GM12878 (cell line): ENCODE measurements at regions not wholly inside any gene's neighbourhood (a gene's known extent, or its start where the extent isn't known, plus 50 kb on each side); places are given as distances from the start of the nearest gene placed in this dataset.

Experiments used
- ATAC-seq: fragments of 200-7000 bp; cut with Tn5 transposase; 3 replicates; pipeline ENCODE4 v1.9.1; 2020; ENCODE audit warnings: mild to moderate bottlenecking, moderate library complexity
- BruUV-seq: library from RNA; stranded (reverse); fragments of 400-500 nt; replicated peaks from 2 replicates; lab custom pipeline; 2021; lab: Mats Ljungman, UMichigan
- CTCF ChIA-PET: fragments of 300-600 bp; sonication (Branson Sonifier 250); formaldehyde crosslinking; extraction: SDS; loops from one replicate; lab custom pipeline; 2021; ENCODE audit warnings: inconsistent platforms; lab: Yijun Ruan, JAX
- POLR2A ChIA-PET: fragments of 350-600 bp; formaldehyde crosslinking; extraction: SDS; loops from one replicate; lab custom pipeline; 2021; ENCODE audit warnings: inconsistent platforms; lab: Charles Lee
- RAD21 ChIA-PET: fragments of 300-600 bp; sonication (Branson Sonifier 250); formaldehyde crosslinking; loops from one replicate; lab custom pipeline; 2023; ENCODE audit warnings: antibody characterized with exemption; ENCODE audit not compliant: unreplicated experiment; lab: Charles Lee
- SMC1A ChIA-PET: fragments of 300-600 bp; sonication (Branson Sonifier 250); formaldehyde crosslinking; loops from one replicate; lab custom pipeline; 2023; ENCODE audit not compliant: unreplicated experiment, uncharacterized antibody; lab: Charles Lee
- DNase-seq: peaks from one replicate; pipeline ENCODE4 v3.0.0-alpha.2; 2011; ENCODE audit warnings: low read depth, low spot score
- FAIRE-seq: peaks from 3 replicates; lab custom pipeline; 2011; peaks lifted over from hg19 to GRCh38; lab: Jason Lieb, UNC
- H2AFZ ChIP-seq: 2 replicates; pipeline ENCODE4 v1.6.0; 2011; ENCODE audit warnings: low read depth, low read length, control low read depth; ENCODE audit not compliant: control insufficient read depth
- H3K27ac ChIP-seq: 2 replicates; pipeline ENCODE4 v1.5.1; 2011; ENCODE audit warnings: control low read depth; ENCODE audit not compliant: control insufficient read depth, insufficient read depth
- H3K27me3 ChIP-seq, 2 experiments: replicated peaks in 1 of 2; 2 replicates each; pipeline versions ENCODE4 v1.6.0 to v1.6.1; 2011; ENCODE audit warnings: low read length in 1 of 2; ENCODE audit not compliant: control insufficient read depth in 2 of 2, insufficient read depth in 2 of 2
- H3K36me3 ChIP-seq, 2 experiments: 2 replicates each; pipeline ENCODE4 v1.5.1; 2011; ENCODE audit warnings: low read length in 1 of 2; ENCODE audit not compliant: control insufficient read depth in 2 of 2, insufficient read depth in 2 of 2
- H3K4me1 ChIP-seq: 2 replicates; pipeline ENCODE4 v1.6.1; 2011; ENCODE audit warnings: mild to moderate bottlenecking, low read length, moderate library complexity, mixed read lengths; ENCODE audit not compliant: control insufficient read depth, insufficient read depth
- H3K4me2 ChIP-seq: 2 replicates; pipeline ENCODE4 v1.6.0; 2011; ENCODE audit warnings: control low read depth; ENCODE audit not compliant: control insufficient read depth, insufficient read depth
- H3K4me3 ChIP-seq: fragments of 200-600 bp; sonication (generic); 2 replicates; pipeline ENCODE4 v1.5.1; 2016
- H3K79me2 ChIP-seq: 2 replicates; pipeline ENCODE4 v1.6.0; 2011; ENCODE audit warnings: low read length; ENCODE audit not compliant: control insufficient read depth, insufficient read depth
- H3K9ac ChIP-seq: 2 replicates; pipeline ENCODE4 v1.8.0; 2011; ENCODE audit warnings: low read length, control low read depth, mixed read lengths; ENCODE audit not compliant: control insufficient read depth, insufficient read depth
- H3K9me3 ChIP-seq: replicated peaks from 3 replicates; pipeline ENCODE4 v1.5.1; 2011; ENCODE audit warnings: mild to moderate bottlenecking, low read length; ENCODE audit not compliant: control insufficient read depth, insufficient read depth
- H4K20me1 ChIP-seq: 2 replicates; pipeline ENCODE4 v1.6.0; 2011; ENCODE audit not compliant: control insufficient read depth, insufficient read depth
- ASH2L ChIP-seq: fragments of 300-600, 200-600 bp; sonication (generic); IDR thresholded peaks from 2 replicates; pipeline ENCODE4 v1.6.1; 2017; ENCODE audit warnings: low read depth, mild to moderate bottlenecking, borderline replicate concordance
- CEBPB ChIP-seq, 2 experiments: fragments of 150-350 bp in 1 of 2; IDR thresholded peaks; 2 replicates each; pipeline ENCODE4 v1.6.1; 2012 to 2014; ENCODE audit warnings: low read depth in 2 of 2, low read length in 2 of 2, borderline replicate concordance in 1 of 2, inconsistent platforms in 1 of 2
- CREM ChIP-seq: IDR thresholded peaks from 2 replicates; pipeline ENCODE4 v1.6.1; 2014; ENCODE audit warnings: antibody characterized with exemption, low read depth
- CTCF ChIP-seq, 3 experiments: IDR thresholded peaks in 2 of 3; conservative IDR thresholded peaks in 1 of 3; 2 replicates each; pipeline ENCODE4 v1.5.1; 2011; ENCODE audit warnings: low read depth in 3 of 3, low read length in 3 of 3, mild to moderate bottlenecking in 3 of 3, control low read depth in 2 of 3, moderate library complexity in 2 of 3, inconsistent platforms in 1 of 3, mixed read lengths in 1 of 3; ENCODE audit not compliant: control insufficient read depth in 2 of 3, insufficient read depth in 1 of 3; ENCODE audit errors: extremely low read depth in 1 of 3
- ESRRA ChIP-seq: IDR thresholded peaks from 2 replicates; pipeline ENCODE4 v1.6.1; 2012; ENCODE audit warnings: mild to moderate bottlenecking, low read length, improper control_type of control experiment
- IKZF2 ChIP-seq, 2 experiments: fragments of 450-650 bp; IDR thresholded peaks; 2 replicates each; pipeline ENCODE4 v1.6.1; 2017; ENCODE audit warnings: mild to moderate bottlenecking in 2 of 2, moderate library complexity in 2 of 2
- IRF4 ChIP-seq: IDR thresholded peaks from 2 replicates; pipeline ENCODE4 v1.6.1; 2011; ENCODE audit warnings: low read depth, low read length
- MTA2 ChIP-seq: fragments of 450-650 bp; IDR thresholded peaks from 2 replicates; pipeline ENCODE4 v1.6.1; 2016; ENCODE audit warnings: low read depth, mild to moderate bottlenecking, moderate library complexity
- MXI1 ChIP-seq: fragments of 150-350 bp; IDR thresholded peaks from 2 replicates; pipeline ENCODE4 v1.6.1; 2011; ENCODE audit warnings: low read depth, mild to moderate bottlenecking, inconsistent platforms, low read length, improper control_type of control experiment
- NR2C2 ChIP-seq: IDR thresholded peaks from 2 replicates; pipeline ENCODE4 v1.6.1; 2011; ENCODE audit warnings: borderline replicate concordance, low read depth; ENCODE audit not compliant: control insufficient read depth, insufficient read length
- RAD21 ChIP-seq: IDR thresholded peaks from 2 replicates; pipeline ENCODE4 v1.6.1; 2011; ENCODE audit warnings: mild to moderate bottlenecking, low read depth, low read length, moderate library complexity; ENCODE audit not compliant: insufficient read depth
- RAD51 ChIP-seq: fragments of 450-650 bp; IDR thresholded peaks from 2 replicates; pipeline ENCODE4 v1.6.1; 2016; ENCODE audit warnings: moderate library complexity, mild to moderate bottlenecking, inconsistent platforms
- RBBP5 ChIP-seq: fragments of 200-600 bp; sonication (generic); conservative IDR thresholded peaks from 2 replicates; pipeline ENCODE4 v1.6.1; 2016
- SP1 ChIP-seq: IDR thresholded peaks from one replicate; pipeline ENCODE4 v1.6.1; 2011; ENCODE audit warnings: low read depth, low read length
- WGBS: methylation state at CpG from one replicate; pipeline ENCODE4 v1.1.6; 2016; ENCODE audit warnings: low lambda C conversion rate; ENCODE audit not compliant: insufficient replicate concordance, insufficient coverage; ENCODE audit errors: missing lambda C conversion rate; 5-methylcytosine and 5-hydroxymethylcytosine counted together
- in situ Hi-C: fragments of 300-500 bp; cut with MboI; formaldehyde crosslinking; loops from 9 replicates; pipeline ENCODE4 v1.14.3; 2018; ENCODE audit warnings: mixed read lengths
- intact Hi-C: fragments of 100-400 bp; cut with micrococcal nuclease; formaldehyde crosslinking; loops from one replicate; pipeline ENCODE4 v1.14.2; 2022; ENCODE audit not compliant: unreplicated experiment

- ChIA-PET SMC1A (interaction anchor here (0.6 kb wide), 1 partner anchor 296 kb away, joined by 3 read pairs; no protein-coding TSS in a partner anchor), RAD21 (no interaction called here), POLR2A (interaction anchor here (0.6 kb wide), 1 partner anchor 727 kb away, joined by 4 read pairs; no protein-coding TSS in a partner anchor), CTCF (no interaction called here)
- Histone ChIP-seq H4K20me1 (no peaks in the 10 kb centered on the region), H3K79me2 (no peaks in the 10 kb centered on the region), H3K4me3 (no peak overlapping the region), H3K9me3 (peaks cover 9% of the 10 kb centered on the region; the same call in 2 of the 3 replicates), H3K9ac (no peak overlapping the region), H3K4me2 (no peak overlapping the region), H3K36me3 (no peaks in the 10 kb centered on the region), H3K4me1 (peaks cover 4% of the 10 kb centered on the region), H3K27me3 (no peaks in the 10 kb centered on the region), H2AFZ (no peak overlapping the region), H3K27ac (no peak overlapping the region)
- ATAC-seq (no peak), DNase-seq (no peak), FAIRE-seq (no peak)
- intact Hi-C loops (no loop called here), in situ Hi-C loops (no loop called here)
- no peak for TF ChIP-seq ESRRA
- TF ChIP-seq IRF4 = no peak
- no peak for TF ChIP-seq ASH2L
- TF ChIP-seq IKZF2 (IDR thresholded peaks at IDR 0.05) = no peak
- BruUV-seq = no TSS peak
- 47% methylated on average over 4 of the region's 4 CpGs for WGBS
Measured at GRCh38 chr10:14453593-14453992, 122.9 kb upstream of the FRMD4A start.

GRCh38 chr10:14451341-14451740 lies 120.6 kb upstream of the FRMD4A start:
- Histone ChIP-seq H3K4me1 (peaks cover 4% of the 10 kb centered on the region), H2AFZ (no peak overlapping the region), H3K36me3 (no peaks in the 10 kb centered on the region), H3K9me3 (no peaks in the 10 kb centered on the region), H3K79me2 (no peaks in the 10 kb centered on the region), H3K9ac (no peak overlapping the region), H3K27ac (no peak overlapping the region), H3K4me3 (no peak overlapping the region), H3K27me3 (no peaks in the 10 kb centered on the region; a peak in 1 of 4 replicates), H4K20me1 (no peaks in the 10 kb centered on the region), H3K4me2 (no peak overlapping the region)
- no TSS peak for BruUV-seq
- DNase-seq (no peak), ATAC-seq (no peak), FAIRE-seq (no peak)
- SMC1A ChIA-PET = interaction anchor here (0.7 kb wide), 1 partner anchor 9 kb away, joined by 3 read pairs; no protein-coding TSS in a partner anchor
- in situ Hi-C loops = no loop called here
- RAD21 ChIA-PET = no interaction called here
- CTCF ChIA-PET = no interaction called here
- POLR2A ChIA-PET = interaction anchor here (0.6 kb wide), 1 partner anchor 505 kb away, joined by 3 read pairs; no protein-coding TSS in a partner anchor
- intact Hi-C loops = no loop called here
- TF ChIP-seq RAD51 (no peak), MXI1 (no peak), RBBP5 (no peak), CTCF (IDR thresholded peaks at IDR 0.05 in 2 of 3, conservative IDR thresholded peaks at IDR 0.05 in 1 of 3; ENCODE audit: control insufficient read depth in 2 of 3, extremely low read depth in 1 of 3, insufficient read depth in 1 of 3, low read depth in 3 of 3, low read length in 3 of 3) (no peak), MTA2 (no peak), RAD21 (no peak), SP1 (no peak), NR2C2 (no peak), CEBPB (IDR thresholded peaks at IDR 0.05; ENCODE audit: borderline replicate concordance in 1 of 2, low read depth in 2 of 2, low read length in 2 of 2) (no peak), CREM (no peak)
- 61% methylated on average over 6 of the region's 6 CpGs for WGBS
